ENCODE measurements at regions not wholly inside any gene's neighbourhood (a gene's known extent, or its start where the extent isn't known, plus 50 kb on each side); places are given as distances from the start of the nearest gene placed in this dataset.

GRCh38 chr5:121408778-121409177 is 442.9 kb upstream of the FTMT start:
- no peak for TF ChIP-seq CTCF (IDR thresholded peaks at IDR 0.05)
- TF ChIP-seq POLR2A (IDR thresholded peaks at IDR 0.05), result no peak
